ENCODE measurements at regions not wholly inside any gene's neighbourhood (a gene's known extent, or its start where the extent isn't known, plus 50 kb on each side); places are given as distances from the start of the nearest gene placed in this dataset.
A peak's percentile ranks its signal among the peaks of the same experiment; 100 is the strongest.

DNA sequence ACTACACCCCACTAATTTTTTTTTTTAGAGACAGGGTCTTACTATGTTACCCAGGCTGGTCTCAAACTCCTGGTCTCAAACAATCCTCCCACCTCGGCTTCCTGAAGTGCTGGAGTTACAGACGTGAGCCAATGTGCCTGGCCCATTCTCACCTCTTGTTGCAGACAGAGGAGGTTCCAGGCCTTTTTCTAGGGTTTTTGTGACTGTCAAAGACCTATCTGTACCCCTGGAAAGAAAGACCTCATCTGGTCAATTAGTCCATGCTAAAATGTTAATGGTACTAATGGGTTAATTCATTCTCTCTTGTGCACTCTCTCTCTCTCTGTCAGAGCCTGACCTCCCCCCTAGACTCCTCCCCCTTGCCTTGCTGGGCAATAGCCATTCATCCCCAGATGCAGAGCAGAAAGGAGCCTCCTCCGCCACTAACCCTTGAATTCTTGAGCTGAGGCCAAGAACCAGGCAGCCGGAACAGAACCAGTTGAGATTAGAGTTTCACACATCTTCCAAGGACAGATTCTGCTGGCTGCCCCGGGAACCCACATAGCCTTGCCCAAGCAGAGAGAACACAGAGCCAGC is 209.7 kb downstream of the SKIDA1 start:
- TF ChIP-seq, protein P1, sequence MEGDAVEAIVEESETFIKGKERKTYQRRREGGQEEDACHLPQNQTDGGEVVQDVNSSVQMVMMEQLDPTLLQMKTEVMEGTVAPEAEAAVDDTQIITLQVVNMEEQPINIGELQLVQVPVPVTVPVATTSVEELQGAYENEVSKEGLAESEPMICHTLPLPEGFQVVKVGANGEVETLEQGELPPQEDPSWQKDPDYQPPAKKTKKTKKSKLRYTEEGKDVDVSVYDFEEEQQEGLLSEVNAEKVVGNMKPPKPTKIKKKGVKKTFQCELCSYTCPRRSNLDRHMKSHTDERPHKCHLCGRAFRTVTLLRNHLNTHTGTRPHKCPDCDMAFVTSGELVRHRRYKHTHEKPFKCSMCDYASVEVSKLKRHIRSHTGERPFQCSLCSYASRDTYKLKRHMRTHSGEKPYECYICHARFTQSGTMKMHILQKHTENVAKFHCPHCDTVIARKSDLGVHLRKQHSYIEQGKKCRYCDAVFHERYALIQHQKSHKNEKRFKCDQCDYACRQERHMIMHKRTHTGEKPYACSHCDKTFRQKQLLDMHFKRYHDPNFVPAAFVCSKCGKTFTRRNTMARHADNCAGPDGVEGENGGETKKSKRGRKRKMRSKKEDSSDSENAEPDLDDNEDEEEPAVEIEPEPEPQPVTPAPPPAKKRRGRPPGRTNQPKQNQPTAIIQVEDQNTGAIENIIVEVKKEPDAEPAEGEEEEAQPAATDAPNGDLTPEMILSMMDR (IDR thresholded peaks at IDR 0.05): no peak
- Histone ChIP-seq H3K9me3 (no peaks in the 10 kb centered on the region), H3K36me3 (no peaks in the 10 kb centered on the region), H3K27me3 (ENCODE audit: low read depth) (no peaks in the 10 kb centered on the region), H3K4me1 (peaks cover 22% of the 10 kb centered on the region), H3K4me3 (no peak overlapping the region), H3K27ac (peak overlapping the region; percentile 56)
- ATAC-seq (peak; percentile 93 to 94), DNase-seq (peak; percentile 63)
- intact Hi-C loops (cut with DNase I): no loop called here

DNA sequence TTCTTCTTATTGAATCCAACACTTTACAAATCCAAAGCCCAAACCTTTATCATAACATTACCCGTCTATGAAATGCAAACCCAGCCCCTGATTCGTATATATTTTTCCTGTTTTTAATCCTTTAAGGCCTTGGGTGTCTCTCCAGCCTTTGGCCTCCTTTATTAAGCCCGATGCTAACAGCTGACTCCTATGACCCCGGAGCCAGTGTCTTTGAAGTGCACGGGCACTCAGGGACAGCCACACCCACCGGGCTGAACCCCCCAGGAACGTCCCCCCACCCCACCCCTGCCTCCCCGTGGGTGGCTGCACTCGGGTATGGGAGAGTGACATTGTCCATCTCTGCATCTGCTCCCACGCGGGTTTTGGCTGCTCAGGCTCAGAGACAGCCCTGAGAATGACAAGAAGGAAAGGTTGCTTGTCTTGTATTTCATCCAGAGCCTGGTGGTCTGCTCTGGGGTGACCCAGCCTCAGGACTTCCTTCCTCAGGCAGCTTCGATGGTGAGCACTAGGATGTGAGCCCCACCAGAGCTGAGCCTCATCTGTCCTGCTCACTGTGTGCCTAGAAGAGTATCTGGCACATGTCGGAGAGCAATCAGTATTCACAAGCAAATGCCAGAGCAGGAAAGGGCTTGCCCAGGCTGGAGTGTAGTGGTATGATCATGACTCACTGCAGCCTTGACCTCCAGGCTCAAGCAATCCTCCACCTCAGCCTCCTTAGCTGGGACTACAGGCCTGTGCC is 210.4 kb downstream of the SKIDA1 start:
- no peaks in the 10 kb centered on the region for H3K27me3 ChIP-seq (ENCODE audit: low read depth)
- H3K4me3 ChIP-seq: no peak overlapping the region
- DNase-seq (no peak), ATAC-seq (peak; percentile 25 to 44)
- H3K9me3 ChIP-seq: no peaks in the 10 kb centered on the region
- peaks cover 22% of the 10 kb centered on the region for H3K4me1 ChIP-seq
- intact Hi-C loops (cut with DNase I): no loop called here
- TF ChIP-seq, protein P1 (IDR thresholded peaks at IDR 0.05): no peak
- H3K27ac ChIP-seq: peak overlapping the region; percentile 56
- no peaks in the 10 kb centered on the region for H3K36me3 ChIP-seq

DNA sequence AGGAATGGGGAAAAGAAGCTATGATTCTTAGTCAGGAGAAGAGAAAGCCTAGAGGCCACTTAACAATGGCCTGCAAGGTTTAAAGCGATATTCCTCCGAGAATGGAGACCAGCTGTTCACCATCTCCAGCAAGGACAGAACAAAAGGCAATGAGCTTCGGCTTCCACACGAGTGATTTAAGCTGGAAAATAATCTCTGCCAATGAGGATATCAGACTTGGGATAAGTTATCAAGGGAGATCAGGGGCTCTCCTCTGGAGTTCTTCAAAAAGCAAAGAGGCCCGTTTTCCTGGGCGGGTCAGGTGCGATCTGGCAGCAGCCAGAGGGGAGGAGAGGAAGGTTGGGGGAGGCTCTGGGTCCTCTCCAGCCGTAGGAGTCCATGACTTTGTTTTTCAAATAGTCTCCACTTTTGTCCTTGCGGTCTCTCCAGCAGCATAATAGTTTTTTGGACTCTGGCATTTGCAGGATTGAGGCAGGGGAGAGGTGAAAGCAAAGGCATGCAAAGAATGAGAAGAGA is 211.3 kb downstream of the SKIDA1 start:
- DNase-seq: no peak
- Histone ChIP-seq H3K36me3 (no peaks in the 10 kb centered on the region), H3K27ac (no peak overlapping the region), H3K27me3 (ENCODE audit: low read depth) (no peaks in the 10 kb centered on the region), H3K4me1 (peaks cover 22% of the 10 kb centered on the region), H3K4me3 (no peak overlapping the region), H3K9me3 (no peaks in the 10 kb centered on the region)
- intact Hi-C loops (cut with DNase I): no loop called here
- no peak for ATAC-seq
- TF ChIP-seq, protein P1 (IDR thresholded peaks at IDR 0.05): no peak

DNA sequence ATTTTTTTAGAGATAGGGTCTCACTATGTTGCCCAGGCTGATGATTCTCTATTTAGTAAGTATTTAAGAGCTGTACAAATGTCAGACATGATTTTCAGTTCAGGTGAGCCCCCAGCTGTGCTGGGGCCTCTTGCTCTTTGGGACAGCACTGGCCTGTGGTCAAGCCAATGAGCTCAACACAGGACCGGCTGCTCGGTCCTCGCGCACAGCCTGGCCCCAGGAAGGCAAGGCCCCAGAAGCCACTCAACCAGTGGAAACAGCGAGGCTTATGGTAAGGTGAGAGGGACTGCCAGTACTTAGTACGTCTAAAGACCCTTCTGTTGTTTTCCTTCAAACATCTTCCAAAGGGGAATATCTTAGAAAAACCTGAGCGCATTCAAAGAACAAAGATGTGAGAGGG is 211.8 kb downstream of the SKIDA1 start:
- intact Hi-C loops (cut with DNase I): no loop called here
- TF ChIP-seq, protein P1 (IDR thresholded peaks at IDR 0.05): no peak
- no peaks in the 10 kb centered on the region for H3K36me3 ChIP-seq
- no peak for ATAC-seq
- no peak for DNase-seq
- no peaks in the 10 kb centered on the region for H3K9me3 ChIP-seq
- no peak overlapping the region for H3K27ac ChIP-seq
- peaks cover 22% of the 10 kb centered on the region for H3K4me1 ChIP-seq
- no peak overlapping the region for H3K4me3 ChIP-seq
- H3K27me3 ChIP-seq (ENCODE audit: low read depth): no peaks in the 10 kb centered on the region

DNA sequence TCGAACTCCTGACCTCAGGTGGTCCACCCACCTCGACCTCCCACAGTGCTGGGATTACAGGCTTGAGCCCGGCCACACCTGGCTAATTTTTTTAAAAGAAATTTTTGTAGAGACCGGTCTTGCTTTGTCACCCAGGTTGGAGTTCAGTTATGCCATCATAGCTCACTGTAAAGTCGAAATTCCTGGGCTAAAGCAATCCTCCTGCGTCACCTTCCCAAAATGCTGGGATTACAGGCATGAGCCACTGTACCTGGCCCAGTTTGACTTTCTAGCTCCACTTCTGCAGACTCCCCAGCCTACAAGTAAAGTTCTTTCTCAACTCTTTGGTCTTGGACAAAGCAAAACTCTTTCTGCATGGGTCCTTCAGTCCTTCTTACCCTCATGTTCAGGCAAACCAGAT is 214.1 kb downstream of the SKIDA1 start:
- Histone ChIP-seq H3K4me1 (peaks cover 22% of the 10 kb centered on the region), H3K36me3 (no peaks in the 10 kb centered on the region), H3K4me3 (no peak overlapping the region), H3K9me3 (no peaks in the 10 kb centered on the region), H3K27me3 (ENCODE audit: low read depth) (no peaks in the 10 kb centered on the region), H3K27ac (no peak overlapping the region)
- no peak for ATAC-seq
- intact Hi-C loops (cut with DNase I): no loop called here
- DNase-seq: no peak
- TF ChIP-seq, protein P1 (IDR thresholded peaks at IDR 0.05): no peak

Data from lower lobe of right lung (tissue), 2 donors.